Activated T-cell treated with anti-CD3 and anti-CD28 coated beads, Interleukin-2, amount 50 U/mL, for 72 hours (primary cell): ENCODE measurements at regions not wholly inside any gene's neighbourhood (a gene's known extent, or its start where the extent isn't known, plus 50 kb on each side); places are given as distances from the start of the nearest gene placed in this dataset.
"Not testable (repeated sequence)": the region's sequence is repeated elsewhere in the genome, so short reads cannot be mapped to it uniquely, and the experiment has no call there.

Experiments
- ATAC-seq, 2 donors: fragments of 150-1000 bp; cut with Tn5 transposase; replicated peaks in 1 of 2; 2 replicates each; pipeline ENCODE4 v1.10.0; 2021; ENCODE audit warnings: moderate library complexity in 2 of 2, mild to moderate bottlenecking in 1 of 2
- DNase-seq, 2 donors: peaks; one replicate each; pipeline ENCODE4 v3.0.0; 2021 to 2022; ENCODE audit warnings: mixed read lengths in 1 of 2
- H3K27ac Mint-ChIP-seq: one replicate; pipeline ENCODE4 v1.8.0; 2022; ENCODE audit warnings: mild to moderate bottlenecking, moderate library complexity, mixed read lengths
- H3K27me3 Mint-ChIP-seq: one replicate; pipeline ENCODE4 v1.8.0; 2022; ENCODE audit warnings: low read depth, mixed read lengths
- H3K36me3 Mint-ChIP-seq, 2 donors: one replicate each; pipeline ENCODE4 v1.8.0; 2022; ENCODE audit warnings: mixed read lengths in 2 of 2, mild to moderate bottlenecking in 1 of 2; ENCODE audit not compliant: insufficient read depth in 2 of 2
- H3K4me1 Mint-ChIP-seq: one replicate; pipeline ENCODE4 v1.8.0; 2022; ENCODE audit warnings: low read depth, mixed read lengths
- H3K4me3 Mint-ChIP-seq, 2 donors: one replicate each; pipeline ENCODE4 v1.8.0; 2022; ENCODE audit warnings: mild to moderate bottlenecking in 2 of 2, mixed read lengths in 2 of 2, moderate library complexity in 2 of 2
- H3K9me3 Mint-ChIP-seq, 2 donors: one replicate each; pipeline ENCODE4 v1.8.0; 2022; ENCODE audit warnings: mixed read lengths in 2 of 2

- no peak for DNase-seq
- Mint-ChIP-seq H3K27ac (no peak overlapping the region), H3K9me3 (peaks cover 2 to 11% of the 10 kb centered on the region in 2 donors), H3K27me3 (no peaks in the 10 kb centered on the region), H3K4me3 (no peak overlapping the region), H3K36me3 (no peaks in the 10 kb centered on the region), H3K4me1 (no peaks in the 10 kb centered on the region)
- ATAC-seq: no peak
These were observed 970.3 kb downstream of the CNTNAP5 start for GRCh38 chr2:124995185-124995912.

GRCh38 chr2:124996406-124996805 is 971.3 kb downstream of the CNTNAP5 start:
- Mint-ChIP-seq H3K27ac (no peak overlapping the region), H3K9me3 (peaks cover 2 to 13% of the 10 kb centered on the region in 2 donors), H3K27me3 (no peaks in the 10 kb centered on the region), H3K4me3 (no peak overlapping the region), H3K4me1 (no peaks in the 10 kb centered on the region), H3K36me3 (no peaks in the 10 kb centered on the region)
- ATAC-seq (no peak), DNase-seq (no peak)

- Mint-ChIP-seq H3K4me3 (no peak overlapping the region), H3K27ac (no peak overlapping the region), H3K9me3 (peaks cover 3 to 13% of the 10 kb centered on the region in 2 donors), H3K27me3 (no peaks in the 10 kb centered on the region), H3K4me1 (no peaks in the 10 kb centered on the region), H3K36me3 (no peaks in the 10 kb centered on the region)
- DNase-seq (no peak), ATAC-seq (no peak)
These were observed 974.8 kb downstream of the CNTNAP5 start for GRCh38 chr2:124999906-125000305.

DNA sequence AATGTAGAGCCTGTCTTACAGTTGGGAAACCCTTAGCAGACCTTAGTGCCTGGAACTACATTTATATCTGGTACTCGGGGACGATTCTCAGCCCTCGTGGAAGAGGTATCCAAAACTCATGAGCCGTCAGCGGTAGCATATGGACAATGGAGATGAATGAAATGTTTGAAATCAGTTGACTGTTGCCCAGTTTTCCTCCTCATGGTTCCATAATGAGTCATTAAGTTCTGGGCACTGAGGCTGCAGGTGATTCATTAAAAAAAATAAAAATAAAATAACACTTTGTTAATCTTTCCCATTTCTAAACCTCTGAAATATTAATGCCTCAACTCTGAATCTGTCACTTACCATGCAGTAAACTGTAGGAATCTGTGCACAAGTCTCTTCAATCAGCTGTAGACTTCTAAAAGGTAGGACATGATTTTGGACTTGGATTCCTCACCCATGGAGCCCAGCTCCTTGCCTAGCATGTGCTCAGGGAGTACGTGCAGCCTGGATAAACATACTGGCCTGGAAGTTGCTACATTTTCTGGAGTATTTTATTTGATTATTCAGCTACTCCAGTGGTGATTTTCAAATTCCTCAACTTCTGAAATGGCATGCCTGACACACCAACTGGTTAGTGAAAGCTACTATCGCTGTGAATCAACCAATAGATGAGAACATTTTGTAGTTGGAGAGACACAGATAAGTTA is 979.2 kb downstream of the CNTNAP5 start:
- ATAC-seq: no peak
- no peaks in the 10 kb centered on the region for H3K27me3 Mint-ChIP-seq
- H3K36me3 Mint-ChIP-seq: no peaks in the 10 kb centered on the region
- peaks cover 4 to 6% of the 10 kb centered on the region in 2 donors for H3K9me3 Mint-ChIP-seq
- H3K4me1 Mint-ChIP-seq: no peaks in the 10 kb centered on the region
- H3K4me3 Mint-ChIP-seq: no peak overlapping the region
- H3K27ac Mint-ChIP-seq: no peak overlapping the region
- DNase-seq: no peak

GRCh38 chr2:125006676-125007075 is 981.6 kb downstream of the CNTNAP5 start:
- DNase-seq (no peak), ATAC-seq (no peak)
- H3K36me3 Mint-ChIP-seq: no peaks in the 10 kb centered on the region
- peaks cover 7 to 13% of the 10 kb centered on the region in 2 donors for H3K9me3 Mint-ChIP-seq
- H3K4me1 Mint-ChIP-seq: no peaks in the 10 kb centered on the region
- H3K27me3 Mint-ChIP-seq: no peaks in the 10 kb centered on the region
- H3K27ac Mint-ChIP-seq: no peak overlapping the region
- no peak overlapping the region for H3K4me3 Mint-ChIP-seq

- peaks cover 25 to 26% of the 10 kb centered on the region in 2 donors for H3K9me3 Mint-ChIP-seq
- not testable (repeated sequence) for H3K4me3 Mint-ChIP-seq, ATAC-seq, H3K36me3 Mint-ChIP-seq, H3K27me3 Mint-ChIP-seq, DNase-seq, H3K4me1 Mint-ChIP-seq, H3K27ac Mint-ChIP-seq
These were observed 1003.6 kb downstream of the CNTNAP5 start for GRCh38 chr2:125028721-125029120.

DNA sequence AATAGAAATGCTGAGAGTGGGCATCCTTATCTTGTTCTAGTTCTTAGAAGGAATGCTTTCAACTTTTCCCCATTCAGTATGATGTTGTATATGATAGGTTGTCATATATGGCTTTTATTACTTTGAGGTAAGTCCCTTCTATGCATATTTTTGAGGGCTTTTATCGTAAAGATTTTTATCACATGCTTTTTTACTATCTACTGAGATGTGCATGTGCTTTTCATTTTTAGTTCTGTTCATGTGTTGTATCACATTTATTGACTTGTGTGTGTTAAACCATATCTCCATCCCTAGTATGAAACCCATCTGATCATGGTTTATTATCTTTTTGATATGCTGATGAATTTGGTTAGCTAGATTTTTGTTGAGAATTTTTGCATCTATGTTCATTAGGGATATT is 1008.8 kb downstream of the CNTNAP5 start:
- H3K36me3 Mint-ChIP-seq: peaks cover 5 to 6% of the 10 kb centered on the region in 2 donors
- DNase-seq (no peak), ATAC-seq (no peak)
- H3K4me3 Mint-ChIP-seq: no peak overlapping the region
- H3K9me3 Mint-ChIP-seq: peaks cover 24 to 29% of the 10 kb centered on the region in 2 donors
- no peak overlapping the region for H3K27ac Mint-ChIP-seq
- no peaks in the 10 kb centered on the region for H3K4me1 Mint-ChIP-seq
- H3K27me3 Mint-ChIP-seq: no peaks in the 10 kb centered on the region

DNA sequence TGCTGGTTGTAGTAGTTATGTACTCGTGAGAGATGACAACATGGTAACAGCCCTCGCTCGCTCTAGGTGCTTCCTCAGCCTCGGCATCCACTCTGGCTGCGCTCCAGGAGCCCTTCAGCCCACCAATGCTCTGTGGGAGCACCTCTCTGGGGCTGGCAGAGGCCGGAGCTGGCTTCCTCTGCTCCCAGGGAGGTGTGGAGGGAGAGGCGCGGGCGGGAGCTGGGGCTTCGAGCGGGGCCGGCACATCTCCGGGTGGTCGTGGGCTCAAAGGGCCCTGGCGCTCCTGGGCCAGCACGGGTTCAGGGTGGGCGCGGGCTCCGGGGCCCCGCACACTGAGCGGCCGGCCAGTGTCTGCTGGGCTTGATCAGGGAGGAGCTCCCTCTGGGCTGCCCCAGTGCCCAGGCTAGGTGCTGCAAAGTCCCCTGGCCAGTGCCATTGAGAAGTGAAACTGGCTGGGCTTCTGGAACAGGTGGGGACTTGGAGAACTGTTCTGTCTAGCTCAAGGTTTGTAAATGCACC is 1012.1 kb downstream of the CNTNAP5 start:
- Mint-ChIP-seq H3K9me3 (peaks cover 14 to 27% of the 10 kb centered on the region in 2 donors), H3K36me3 (no peaks in the 10 kb centered on the region), H3K27me3 (no peaks in the 10 kb centered on the region), H3K4me3 (no peak overlapping the region), H3K27ac (no peak overlapping the region), H3K4me1 (no peaks in the 10 kb centered on the region)
- no peak for DNase-seq
- ATAC-seq: no peak

DNA sequence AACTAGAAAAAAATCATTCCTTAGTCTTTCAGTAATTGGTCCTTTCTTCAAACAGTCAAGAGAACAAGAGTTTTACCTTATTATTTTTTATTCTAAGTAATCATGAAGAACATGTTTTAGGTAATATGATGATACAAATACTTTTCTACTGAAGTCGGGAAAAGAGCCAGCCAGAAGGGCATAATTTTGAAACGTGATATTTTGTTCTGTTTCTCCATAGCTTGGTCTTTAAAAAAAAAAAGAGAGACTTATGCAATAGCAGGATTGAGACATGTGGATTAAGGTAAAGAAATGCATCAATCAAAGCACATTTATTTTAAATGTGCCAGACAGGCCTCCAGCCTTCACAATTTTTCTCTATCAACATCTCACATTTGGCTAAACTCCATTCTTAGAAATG is 1016.8 kb downstream of the CNTNAP5 start:
- no peaks in the 10 kb centered on the region for H3K4me1 Mint-ChIP-seq
- no peaks in the 10 kb centered on the region for H3K27me3 Mint-ChIP-seq
- peaks cover 4 to 14% of the 10 kb centered on the region in 2 donors for H3K9me3 Mint-ChIP-seq
- no peak overlapping the region for H3K27ac Mint-ChIP-seq
- no peaks in the 10 kb centered on the region for H3K36me3 Mint-ChIP-seq
- no peak for ATAC-seq
- H3K4me3 Mint-ChIP-seq: no peak overlapping the region
- no peak for DNase-seq

DNA sequence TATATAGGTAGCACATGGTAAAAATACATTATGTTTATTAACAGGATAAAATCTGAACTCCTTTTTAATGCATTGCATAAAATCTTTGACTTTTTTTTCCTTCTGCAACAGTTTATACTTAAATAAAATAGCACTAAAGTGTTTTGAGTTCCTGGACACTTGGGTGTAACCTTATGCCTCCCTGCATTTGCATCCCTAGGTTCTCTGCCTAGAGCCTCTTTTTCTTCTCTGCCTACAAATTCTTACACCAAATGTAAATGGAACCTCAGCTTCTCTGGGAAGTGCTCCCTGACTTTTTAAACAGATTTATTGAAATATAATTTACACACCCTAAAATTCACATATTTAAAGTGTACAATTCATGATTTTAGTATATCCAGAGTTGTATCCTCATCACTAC is 1017.6 kb downstream of the CNTNAP5 start:
- H3K27ac Mint-ChIP-seq: no peak overlapping the region
- H3K27me3 Mint-ChIP-seq: no peaks in the 10 kb centered on the region
- no peaks in the 10 kb centered on the region for H3K36me3 Mint-ChIP-seq
- DNase-seq: no peak
- no peak overlapping the region for H3K4me3 Mint-ChIP-seq
- peaks cover 4 to 14% of the 10 kb centered on the region in 2 donors for H3K9me3 Mint-ChIP-seq
- ATAC-seq: no peak
- no peaks in the 10 kb centered on the region for H3K4me1 Mint-ChIP-seq

DNA sequence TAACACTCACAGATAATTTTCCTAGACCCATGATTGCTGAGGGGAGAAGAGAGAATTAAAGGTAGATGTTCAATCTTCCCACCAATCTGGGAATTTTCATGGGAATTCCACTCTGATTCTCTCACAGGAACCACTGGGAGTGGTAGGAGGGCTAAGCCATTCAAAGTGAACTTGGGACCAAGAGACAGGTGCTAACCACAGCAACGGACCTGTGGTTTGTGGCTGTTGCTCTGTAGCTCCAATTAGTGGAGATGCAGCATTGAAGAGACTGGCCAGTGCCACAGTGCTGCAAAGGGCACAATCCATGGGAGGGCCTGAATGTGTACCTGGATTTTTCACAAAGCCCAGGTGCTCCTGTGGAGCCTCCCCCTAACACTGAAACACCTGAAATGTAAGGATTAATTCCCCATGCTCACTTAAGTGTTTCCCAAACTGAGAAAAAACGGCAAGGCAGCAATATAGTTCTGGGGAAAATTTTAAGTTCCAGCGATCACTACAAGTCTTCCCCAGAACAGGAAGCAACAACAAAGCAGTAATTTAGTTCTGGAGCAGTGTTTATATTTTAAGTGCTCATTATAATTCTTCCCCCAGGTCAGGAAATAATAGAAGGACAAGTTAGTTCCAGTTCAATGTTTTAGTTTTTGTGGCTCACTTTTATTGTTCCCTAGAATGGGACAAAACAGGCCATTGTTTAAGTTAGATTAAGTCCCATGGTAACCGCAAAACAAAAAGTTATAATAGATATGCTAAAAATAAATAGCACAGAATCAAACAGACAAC is 1045.8 kb downstream of the CNTNAP5 start:
- H3K36me3 Mint-ChIP-seq: peaks cover 0 to 1% of the 10 kb centered on the region in 2 donors
- no peaks in the 10 kb centered on the region for H3K27me3 Mint-ChIP-seq
- peaks cover 0 to 3% of the 10 kb centered on the region in 2 donors for H3K9me3 Mint-ChIP-seq
- no peak for ATAC-seq
- DNase-seq: no peak
- H3K27ac Mint-ChIP-seq: no peak overlapping the region
- no peak overlapping the region for H3K4me3 Mint-ChIP-seq
- no peaks in the 10 kb centered on the region for H3K4me1 Mint-ChIP-seq

- Mint-ChIP-seq H3K27me3 (no peaks in the 10 kb centered on the region), H3K9me3 (peaks cover 0 to 2% of the 10 kb centered on the region in 2 donors), H3K27ac (no peak overlapping the region), H3K4me3 (no peak overlapping the region), H3K4me1 (no peaks in the 10 kb centered on the region), H3K36me3 (peaks cover 0 to 1% of the 10 kb centered on the region in 2 donors)
- ATAC-seq: no peak
- DNase-seq: no peak
These were observed 1048.4 kb downstream of the CNTNAP5 start for GRCh38 chr2:125073440-125073839.

GRCh38 chr2:125085904-125086303 is 1060.8 kb downstream of the CNTNAP5 start:
- ATAC-seq (no peak), DNase-seq (no peak)
- H3K27me3 Mint-ChIP-seq: no peaks in the 10 kb centered on the region
- no peak overlapping the region for H3K4me3 Mint-ChIP-seq
- peaks cover 6 to 24% of the 10 kb centered on the region in 2 donors for H3K9me3 Mint-ChIP-seq
- H3K4me1 Mint-ChIP-seq: no peaks in the 10 kb centered on the region
- H3K27ac Mint-ChIP-seq: no peak overlapping the region
- H3K36me3 Mint-ChIP-seq: no peaks in the 10 kb centered on the region
